Psoas muscle (tissue), 7 donors: ENCODE measurements at regions not wholly inside any gene's neighbourhood (a gene's known extent, or its start where the extent isn't known, plus 50 kb on each side); places are given as distances from the start of the nearest gene placed in this dataset.
A peak's percentile ranks its signal among the peaks of the same experiment; 100 is the strongest.

Experiments
- ATAC-seq, 4 donors: fragments of 200-7000 bp; cut with Tn5 transposase; one replicate each; pipeline ENCODE4 v1.9.1; 2020; ENCODE audit warnings: moderate library complexity in 3 of 4, mild to moderate bottlenecking in 2 of 4
- DNase-seq, 2 donors: peaks; one replicate each; pipeline ENCODE4 v3.0.0-alpha.2; 2020
- H3K27ac ChIP-seq: fragments of 200-600 bp; one replicate; pipeline ENCODE4 v1.8.0; 2022
- H3K27me3 ChIP-seq, 3 donors: fragments of 200-600 bp in 1 of 3; one replicate each; pipeline versions ENCODE4 v1.6.1 to v1.8.0; 2013 to 2022; ENCODE audit warnings: low read length in 2 of 3, mild to moderate bottlenecking in 2 of 3, moderate library complexity in 1 of 3; ENCODE audit not compliant: insufficient read depth in 3 of 3
- H3K36me3 ChIP-seq, 2 donors: fragments of 200-600 bp in 1 of 2; one replicate each; pipeline versions ENCODE4 v1.6.1 to v1.8.0; 2013 to 2022; ENCODE audit warnings: low read depth in 1 of 2, mild to moderate bottlenecking in 1 of 2, moderate library complexity in 1 of 2; ENCODE audit not compliant: insufficient read depth in 1 of 2
- H3K4me1 ChIP-seq: fragments of 200-600 bp; one replicate; pipeline ENCODE4 v1.8.0; 2022
- H3K4me3 ChIP-seq: fragments of 200-600 bp; one replicate; pipeline ENCODE4 v1.8.0; 2022; ENCODE audit warnings: mild to moderate bottlenecking
- H3K9me3 ChIP-seq: fragments of 200-600 bp; one replicate; pipeline ENCODE4 v1.8.0; 2022
- CTCF ChIP-seq: fragments of 200-600 bp; IDR thresholded peaks from one replicate; pipeline ENCODE4 v1.8.0; 2022; ENCODE audit warnings: antibody characterized with exemption
- WGBS, 3 donors: extraction: QIAGEN DNeasy Blood & Tissue Kit; methylation state at CpG; one replicate each; pipeline versions ENCODE4 v1.1.6 to v1.1.7; 2013; 5-methylcytosine and 5-hydroxymethylcytosine counted together
- intact Hi-C, 2 donors: fragments of 100-400 bp; cut with DNase I; formaldehyde crosslinking; loops; one replicate each; pipeline versions ENCODE4 v1.11.0 to v1.14.2; 2022
- donor health status: healthy with polysubstance abuse.
- donor health status: DM: no; HTN: no; CAD: no; lungs with moderate emphysema.
- donor health status: Bipolar disorder and iron deficiency.
- donor health status: healthy.
- donor health status: DM: yes; HTN: yes; CAD: no.
- donor health status: DM: no; HTN: no; CAD: no.
- donor health status: DM: yes; HTN: yes; CAD: no.

- ATAC-seq (peak; percentile 81 to 96 (median 90)), DNase-seq (peak in 1 of 2 donors; percentile 50)
- Histone ChIP-seq H3K36me3 (no peaks in the 10 kb centered on the region), H3K27me3 (no peaks in the 10 kb centered on the region), H3K9me3 (no peaks in the 10 kb centered on the region), H3K27ac (peak overlapping the region; percentile 47), H3K4me3 (peak overlapping the region; percentile 39), H3K4me1 (peaks cover 11% of the 10 kb centered on the region)
- 3 to 9% (median 8%) methylated on average over 4 of the region's 4 CpGs for WGBS, 3 donors
- TF ChIP-seq CTCF = peak; percentile 28
- intact Hi-C loops = loop anchor here in 1 of 2 donors (5.0 to 10.0 kb wide), 2 partner anchors 98 to 125 kb away; partner anchors contain the start of gene MARCKS
Measured at GRCh38 chr6:113732384-113732966, 124.7 kb upstream of the MARCKS start.

GRCh38 chr6:113733381-113733780 is 123.8 kb upstream of the MARCKS start:
- no peak for TF ChIP-seq CTCF
- H3K27ac ChIP-seq = peak overlapping the region; percentile 47
- ATAC-seq (no peak), DNase-seq (no peak)
- no peaks in the 10 kb centered on the region for H3K9me3 ChIP-seq
- H3K36me3 ChIP-seq = no peaks in the 10 kb centered on the region
- no peak overlapping the region for H3K4me3 ChIP-seq
- peaks cover 11% of the 10 kb centered on the region for H3K4me1 ChIP-seq
- 32 to 54% (median 33%) methylated on average over 3 of the region's 3 CpGs for WGBS, 3 donors
- intact Hi-C loops = loop anchor here in 1 of 2 donors (5.0 to 10.0 kb wide), 2 partner anchors 99 to 124 kb away; partner anchors contain the start of gene MARCKS
- H3K27me3 ChIP-seq = no peaks in the 10 kb centered on the region

- no peak overlapping the region for H3K4me3 ChIP-seq
- H3K9me3 ChIP-seq = no peaks in the 10 kb centered on the region
- no peaks in the 10 kb centered on the region for H3K36me3 ChIP-seq
- WGBS, 3 donors = 71 to 79% (median 73%) methylated on average over 3 of the region's 3 CpGs
- no peak overlapping the region for H3K27ac ChIP-seq
- intact Hi-C loops = loop anchor here in 1 of 2 donors (5.0 to 10.0 kb wide), 2 partner anchors 100 to 122 kb away; partner anchors contain the start of gene MARCKS
- DNase-seq = no peak
- H3K27me3 ChIP-seq = no peaks in the 10 kb centered on the region
- TF ChIP-seq CTCF = no peak
- ATAC-seq = no peak
- H3K4me1 ChIP-seq = peaks cover 11% of the 10 kb centered on the region
Measured at GRCh38 chr6:113734982-113735381, 122.2 kb upstream of the MARCKS start.

- no peaks in the 10 kb centered on the region for H3K27me3 ChIP-seq
- 59 to 75% (median 66%) methylated on average over 3 of the region's 3 CpGs for WGBS, 3 donors
- H3K27ac ChIP-seq = no peak overlapping the region
- intact Hi-C loops = loop anchor here in 1 of 2 donors (10.0 kb wide), 1 partner anchor 101 kb away; no protein-coding TSS in a partner anchor
- no peak overlapping the region for H3K4me3 ChIP-seq
- H3K36me3 ChIP-seq = no peaks in the 10 kb centered on the region
- ATAC-seq (no peak), DNase-seq (no peak)
- peaks cover 11% of the 10 kb centered on the region for H3K4me1 ChIP-seq
- no peaks in the 10 kb centered on the region for H3K9me3 ChIP-seq
- no peak for TF ChIP-seq CTCF
Measured at GRCh38 chr6:113735491-113735890, 121.7 kb upstream of the MARCKS start.

GRCh38 chr6:113736978-113737377 is 120.2 kb upstream of the MARCKS start:
- no peak for ATAC-seq
- peaks cover 9% of the 10 kb centered on the region for H3K4me1 ChIP-seq
- no peak for DNase-seq
- no peak overlapping the region for H3K4me3 ChIP-seq
- no peak overlapping the region for H3K27ac ChIP-seq
- H3K36me3 ChIP-seq = no peaks in the 10 kb centered on the region
- no peaks in the 10 kb centered on the region for H3K27me3 ChIP-seq
- intact Hi-C loops = loop anchor here in 1 of 2 donors (10.0 kb wide), 1 partner anchor 102 kb away; no protein-coding TSS in a partner anchor
- no peaks in the 10 kb centered on the region for H3K9me3 ChIP-seq
- TF ChIP-seq CTCF = no peak
